K562 (cell line): ENCODE measurements at regions not wholly inside any gene's neighbourhood (a gene's known extent, or its start where the extent isn't known, plus 50 kb on each side); places are given as distances from the start of the nearest gene placed in this dataset.
A peak's percentile ranks its signal among the peaks of the same experiment; 100 is the strongest.

Source experiments
- ATAC-seq: fragments of 200-7000 bp; cut with Tn5 transposase; 3 replicates; pipeline ENCODE4 v1.9.1; 2020; ENCODE audit warnings: moderate library complexity
- BruUV-seq: library from RNA; stranded (reverse); fragments of 400-500 nt; replicated peaks from 2 replicates; lab custom pipeline; 2021; lab: Mats Ljungman, UMichigan
- CTCF ChIA-PET: fragments of 300-600 bp; formaldehyde crosslinking; extraction: SDS; loops from one replicate; lab custom pipeline; 2021; ENCODE audit warnings: low intra/inter-chr PET ratio; lab: Yijun Ruan, JAX
- POLR2A ChIA-PET: fragments of 300-600, 350-650 bp; sonication (Branson Sonifier 250); formaldehyde crosslinking; extraction: SDS; loops from one replicate; lab custom pipeline; 2021; ENCODE audit warnings: antibody characterized with exemption, inconsistent platforms; lab: Yijun Ruan, JAX
- DNase-seq, 4 experiments: peaks; one replicate each; pipeline versions ENCODE4 v3.0.0 to v3.0.0-alpha.2; 2011 to 2018; ENCODE audit warnings: low spot score in 3 of 4, mixed read lengths in 3 of 4; ENCODE audit errors: extremely low read depth in 1 of 4
- FAIRE-seq: peaks from 2 replicates; lab custom pipeline; 2011; peaks lifted over from hg19 to GRCh38; lab: Jason Lieb, UNC
- H2AFZ ChIP-seq: 2 replicates; pipeline ENCODE4 v1.6.0; 2011; ENCODE audit warnings: low read depth, low read length, control low read depth, inconsistent platforms
- H3K27ac ChIP-seq: fragments of 200-600 bp; 3 replicates; pipeline ENCODE4 v1.8.0; 2011; ENCODE audit warnings: low read depth, mild to moderate bottlenecking, control low read depth, inconsistent platforms, low read length, moderate library complexity, mixed read lengths; ENCODE audit errors: extremely low read depth
- H3K27me3 ChIP-seq, 2 experiments: fragments of 300-600 bp in 1 of 2; 2 replicates in 1 of 2; 3 replicates in 1 of 2; pipeline versions ENCODE4 v1.6.0 to v1.8.0; 2011; ENCODE audit warnings: inconsistent platforms in 2 of 2, low read length in 2 of 2, mild to moderate bottlenecking in 1 of 2, mixed read lengths in 1 of 2, moderate library complexity in 1 of 2; ENCODE audit not compliant: control insufficient read depth in 2 of 2, insufficient read depth in 2 of 2
- H3K36me3 ChIP-seq: fragments of 300-600 bp; 3 replicates; pipeline ENCODE4 v1.8.0; 2011; ENCODE audit warnings: mild to moderate bottlenecking, low read length, inconsistent platforms; ENCODE audit not compliant: control insufficient read depth, insufficient read depth
- H3K4me1 ChIP-seq, 2 experiments: fragments of 200-600 bp in 1 of 2; replicated peaks in 1 of 2; 2 replicates in 1 of 2; 3 replicates in 1 of 2; pipeline versions ENCODE4 v1.5.1 to v1.8.0; 2011; ENCODE audit warnings: inconsistent platforms in 2 of 2, low read length in 2 of 2, mild to moderate bottlenecking in 1 of 2, mixed read lengths in 1 of 2, moderate library complexity in 1 of 2; ENCODE audit not compliant: control insufficient read depth in 2 of 2, insufficient read depth in 2 of 2
- H3K4me2 ChIP-seq: 2 replicates; pipeline ENCODE4 v1.6.1; 2011; ENCODE audit warnings: low read length, control low read depth, inconsistent platforms, mixed read lengths; ENCODE audit not compliant: insufficient read depth
- H3K4me3 ChIP-seq: fragments of 200-600 bp; sonication (generic), shearing (Covaris generic); 2 replicates; pipeline ENCODE4 v1.5.1; 2016; ENCODE audit warnings: control low read depth, inconsistent platforms
- H3K79me2 ChIP-seq: fragments of 200-600 bp; 3 replicates; pipeline ENCODE4 v1.8.0; 2011; ENCODE audit warnings: low read length, inconsistent platforms; ENCODE audit not compliant: control insufficient read depth, insufficient read depth
- H3K9ac ChIP-seq, 2 experiments: 2 replicates each; pipeline versions ENCODE4 v1.6.0 to v1.6.1; 2011; ENCODE audit warnings: low read depth in 2 of 2, low read length in 2 of 2, control low read depth in 1 of 2, inconsistent platforms in 1 of 2, mild to moderate bottlenecking in 1 of 2, mixed read lengths in 1 of 2; ENCODE audit not compliant: insufficient read depth in 1 of 2
- H3K9me1 ChIP-seq: one replicate; pipeline ENCODE4 v1.6.0; 2011; ENCODE audit warnings: inconsistent platforms, mild to moderate bottlenecking, low read length, moderate library complexity; ENCODE audit not compliant: control insufficient read depth, insufficient read depth
- H3K9me3 ChIP-seq: replicated peaks from 2 replicates; pipeline ENCODE4 v1.5.1; 2011; ENCODE audit warnings: low read depth, low read length, inconsistent platforms; ENCODE audit not compliant: control insufficient read depth, insufficient read depth
- H4K20me1 ChIP-seq: replicated peaks from 2 replicates; pipeline ENCODE4 v1.6.1; 2011; ENCODE audit warnings: low read length, inconsistent platforms, mixed read lengths; ENCODE audit not compliant: control insufficient read depth, insufficient read depth
- CAMTA2 ChIP-seq: fragments of 250-450 bp; sonication (Bioruptor Pico); conservative IDR thresholded peaks from 2 replicates; pipeline ENCODE4 v1.5.1; 2022
- SMAD2 ChIP-seq: fragments of 150-350 bp; IDR thresholded peaks from 2 replicates; pipeline ENCODE4 v1.6.1; 2014; ENCODE audit warnings: low read depth, mild to moderate bottlenecking, low read length
- ZNF431 ChIP-seq: sonication (generic); formaldehyde crosslinking; IDR thresholded peaks from 2 replicates; pipeline ENCODE4 v1.8.0; 2022; ENCODE audit warnings: mild to moderate bottlenecking, missing genetic modification reagents
- WGBS: fragments of 100-300 bp; shearing (Covaris generic); methylation state at CpG from one replicate; pipeline ENCODE4 v1.1.6; 2016; ENCODE audit warnings: low coverage, mixed read lengths; ENCODE audit not compliant: insufficient coverage; ENCODE audit errors: missing lambda C conversion rate; 5-methylcytosine and 5-hydroxymethylcytosine counted together
- in situ Hi-C: fragments of 300-500 bp; cut with MboI; formaldehyde crosslinking; loops from 4 replicates; pipeline ENCODE4 v1.15.0; 2018; ENCODE audit warnings: inconsistent platforms, mixed read lengths
- intact Hi-C: fragments of 100-400 bp; cut with micrococcal nuclease; formaldehyde crosslinking; loops from 2 replicates; pipeline ENCODE4 v1.14.2; 2022
- TF ChIP-seq, protein P1 (sequence below), 2 experiments: fragments of 450-650 bp; formaldehyde crosslinking in 1 of 2; IDR thresholded peaks; 2 replicates each; pipeline versions ENCODE4 v1.4.0 to v1.6.1; 2014 to 2020; ENCODE audit warnings: mild to moderate bottlenecking in 2 of 2, borderline replicate concordance in 1 of 2, low read depth in 1 of 2
- TF ChIP-seq, protein P2 (sequence below): sonication (generic); formaldehyde crosslinking; IDR thresholded peaks from 2 replicates; pipeline ENCODE4 v1.8.0; 2022; ENCODE audit warnings: mild to moderate bottlenecking, missing genetic modification reagents, borderline replicate concordance
- TF ChIP-seq, protein P3 (sequence below): fragments of 250-450 bp; sonication (Bioruptor Pico); IDR thresholded peaks from 2 replicates; pipeline ENCODE4 v1.5.0; 2020; ENCODE audit warnings: mild to moderate bottlenecking, borderline replicate concordance
- TF ChIP-seq, protein P4 (sequence below): IDR thresholded peaks from 3 replicates; pipeline ENCODE4 v1.6.1; 2011; ENCODE audit warnings: borderline replicate concordance, mild to moderate bottlenecking; ENCODE audit not compliant: insufficient read length, insufficient read depth

DNA sequence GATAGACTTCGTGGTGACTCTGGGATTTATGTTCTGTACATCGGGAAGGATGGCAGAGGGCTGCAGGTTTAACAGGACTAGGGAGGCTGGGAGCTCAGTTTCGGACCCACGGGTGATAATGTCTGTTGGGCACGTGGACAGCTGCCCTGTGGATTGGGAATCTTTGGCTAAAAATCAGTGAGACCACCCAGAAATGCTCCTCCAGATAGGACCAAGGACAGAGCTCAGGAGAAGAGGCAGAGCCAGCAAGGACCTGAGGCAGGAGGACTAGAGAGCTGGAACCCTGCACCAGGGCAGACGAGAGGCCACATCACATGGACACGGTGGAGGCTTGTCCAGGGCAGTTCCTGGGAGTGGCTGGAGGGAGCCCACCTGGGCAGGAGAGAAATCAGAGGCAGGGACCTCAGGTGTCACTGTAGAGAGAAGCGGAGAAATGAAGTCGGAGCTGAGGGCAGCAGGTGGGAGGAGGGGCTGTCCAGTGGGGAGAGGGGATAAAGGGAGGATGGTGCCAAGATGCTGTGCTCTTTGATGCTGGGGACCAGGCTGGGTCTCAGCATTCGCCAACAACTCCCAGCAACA, 79.2 kb downstream of the CPZ start:
- DNase-seq (no peak), ATAC-seq (no peak), FAIRE-seq (no peak)
- intact Hi-C loops: no loop called here
- H4K20me1 ChIP-seq: no peaks in the 10 kb centered on the region; the same call in 1 of the 2 replicates
- H3K9me1 ChIP-seq: no peaks in the 10 kb centered on the region
- no peak overlapping the region for H3K27ac ChIP-seq
- no peaks in the 10 kb centered on the region for H3K9me3 ChIP-seq
- TF ChIP-seq, protein P1, sequence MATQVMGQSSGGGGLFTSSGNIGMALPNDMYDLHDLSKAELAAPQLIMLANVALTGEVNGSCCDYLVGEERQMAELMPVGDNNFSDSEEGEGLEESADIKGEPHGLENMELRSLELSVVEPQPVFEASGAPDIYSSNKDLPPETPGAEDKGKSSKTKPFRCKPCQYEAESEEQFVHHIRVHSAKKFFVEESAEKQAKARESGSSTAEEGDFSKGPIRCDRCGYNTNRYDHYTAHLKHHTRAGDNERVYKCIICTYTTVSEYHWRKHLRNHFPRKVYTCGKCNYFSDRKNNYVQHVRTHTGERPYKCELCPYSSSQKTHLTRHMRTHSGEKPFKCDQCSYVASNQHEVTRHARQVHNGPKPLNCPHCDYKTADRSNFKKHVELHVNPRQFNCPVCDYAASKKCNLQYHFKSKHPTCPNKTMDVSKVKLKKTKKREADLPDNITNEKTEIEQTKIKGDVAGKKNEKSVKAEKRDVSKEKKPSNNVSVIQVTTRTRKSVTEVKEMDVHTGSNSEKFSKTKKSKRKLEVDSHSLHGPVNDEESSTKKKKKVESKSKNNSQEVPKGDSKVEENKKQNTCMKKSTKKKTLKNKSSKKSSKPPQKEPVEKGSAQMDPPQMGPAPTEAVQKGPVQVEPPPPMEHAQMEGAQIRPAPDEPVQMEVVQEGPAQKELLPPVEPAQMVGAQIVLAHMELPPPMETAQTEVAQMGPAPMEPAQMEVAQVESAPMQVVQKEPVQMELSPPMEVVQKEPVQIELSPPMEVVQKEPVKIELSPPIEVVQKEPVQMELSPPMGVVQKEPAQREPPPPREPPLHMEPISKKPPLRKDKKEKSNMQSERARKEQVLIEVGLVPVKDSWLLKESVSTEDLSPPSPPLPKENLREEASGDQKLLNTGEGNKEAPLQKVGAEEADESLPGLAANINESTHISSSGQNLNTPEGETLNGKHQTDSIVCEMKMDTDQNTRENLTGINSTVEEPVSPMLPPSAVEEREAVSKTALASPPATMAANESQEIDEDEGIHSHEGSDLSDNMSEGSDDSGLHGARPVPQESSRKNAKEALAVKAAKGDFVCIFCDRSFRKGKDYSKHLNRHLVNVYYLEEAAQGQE (IDR thresholded peaks at IDR 0.05; ENCODE audit: borderline replicate concordance): peak; percentile 8; the same call in 1 of the 2 replicates
- TF ChIP-seq, protein P1 (CRISPR knock-in tag; IDR thresholded peaks at IDR 0.05; ENCODE audit: low read depth): no peak
- TF ChIP-seq, protein P2, sequence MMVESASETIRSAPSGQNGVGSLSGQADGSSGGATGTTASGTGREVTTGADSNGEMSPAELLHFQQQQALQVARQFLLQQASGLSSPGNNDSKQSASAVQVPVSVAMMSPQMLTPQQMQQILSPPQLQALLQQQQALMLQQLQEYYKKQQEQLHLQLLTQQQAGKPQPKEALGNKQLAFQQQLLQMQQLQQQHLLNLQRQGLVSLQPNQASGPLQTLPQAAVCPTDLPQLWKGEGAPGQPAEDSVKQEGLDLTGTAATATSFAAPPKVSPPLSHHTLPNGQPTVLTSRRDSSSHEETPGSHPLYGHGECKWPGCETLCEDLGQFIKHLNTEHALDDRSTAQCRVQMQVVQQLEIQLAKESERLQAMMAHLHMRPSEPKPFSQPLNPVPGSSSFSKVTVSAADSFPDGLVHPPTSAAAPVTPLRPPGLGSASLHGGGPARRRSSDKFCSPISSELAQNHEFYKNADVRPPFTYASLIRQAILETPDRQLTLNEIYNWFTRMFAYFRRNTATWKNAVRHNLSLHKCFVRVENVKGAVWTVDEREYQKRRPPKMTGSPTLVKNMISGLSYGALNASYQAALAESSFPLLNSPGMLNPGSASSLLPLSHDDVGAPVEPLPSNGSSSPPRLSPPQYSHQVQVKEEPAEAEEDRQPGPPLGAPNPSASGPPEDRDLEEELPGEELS: no peak
- TF ChIP-seq CAMTA2 (CRISPR knock-in tag): no peak
- TF ChIP-seq, protein P3, sequence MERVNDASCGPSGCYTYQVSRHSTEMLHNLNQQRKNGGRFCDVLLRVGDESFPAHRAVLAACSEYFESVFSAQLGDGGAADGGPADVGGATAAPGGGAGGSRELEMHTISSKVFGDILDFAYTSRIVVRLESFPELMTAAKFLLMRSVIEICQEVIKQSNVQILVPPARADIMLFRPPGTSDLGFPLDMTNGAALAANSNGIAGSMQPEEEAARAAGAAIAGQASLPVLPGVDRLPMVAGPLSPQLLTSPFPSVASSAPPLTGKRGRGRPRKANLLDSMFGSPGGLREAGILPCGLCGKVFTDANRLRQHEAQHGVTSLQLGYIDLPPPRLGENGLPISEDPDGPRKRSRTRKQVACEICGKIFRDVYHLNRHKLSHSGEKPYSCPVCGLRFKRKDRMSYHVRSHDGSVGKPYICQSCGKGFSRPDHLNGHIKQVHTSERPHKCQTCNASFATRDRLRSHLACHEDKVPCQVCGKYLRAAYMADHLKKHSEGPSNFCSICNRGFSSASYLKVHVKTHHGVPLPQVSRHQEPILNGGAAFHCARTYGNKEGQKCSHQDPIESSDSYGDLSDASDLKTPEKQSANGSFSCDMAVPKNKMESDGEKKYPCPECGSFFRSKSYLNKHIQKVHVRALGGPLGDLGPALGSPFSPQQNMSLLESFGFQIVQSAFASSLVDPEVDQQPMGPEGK: no peak
- TF ChIP-seq SMAD2: no peak
- no peak for TF ChIP-seq ZNF431 (CRISPR knock-in tag)
- TF ChIP-seq, protein P4, sequence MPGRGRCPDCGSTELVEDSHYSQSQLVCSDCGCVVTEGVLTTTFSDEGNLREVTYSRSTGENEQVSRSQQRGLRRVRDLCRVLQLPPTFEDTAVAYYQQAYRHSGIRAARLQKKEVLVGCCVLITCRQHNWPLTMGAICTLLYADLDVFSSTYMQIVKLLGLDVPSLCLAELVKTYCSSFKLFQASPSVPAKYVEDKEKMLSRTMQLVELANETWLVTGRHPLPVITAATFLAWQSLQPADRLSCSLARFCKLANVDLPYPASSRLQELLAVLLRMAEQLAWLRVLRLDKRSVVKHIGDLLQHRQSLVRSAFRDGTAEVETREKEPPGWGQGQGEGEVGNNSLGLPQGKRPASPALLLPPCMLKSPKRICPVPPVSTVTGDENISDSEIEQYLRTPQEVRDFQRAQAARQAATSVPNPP: no peak
- BruUV-seq: no TSS peak
- H2AFZ ChIP-seq: no peak overlapping the region
- WGBS: under 1% methylated on average over 10 of the region's 10 CpGs
- H3K9ac ChIP-seq: no peak overlapping the region
- POLR2A ChIA-PET: interaction anchor here (0.5 kb wide), 1 partner anchor 164 kb away, joined by 3 read pairs; no protein-coding TSS in a partner anchor
- no peak overlapping the region for H3K4me3 ChIP-seq
- H3K4me2 ChIP-seq: no peak overlapping the region
- in situ Hi-C loops: no loop called here
- no peaks in the 10 kb centered on the region for H3K79me2 ChIP-seq
- H3K36me3 ChIP-seq: no peaks in the 10 kb centered on the region
- CTCF ChIA-PET: no interaction called here
- no peaks in the 10 kb centered on the region for H3K4me1 ChIP-seq
- peaks cover 0 to 12% of the 10 kb centered on the region in 2 experiments; a peak in 1 of 5 replicates for H3K27me3 ChIP-seq
